ENCODE measurements at regions not wholly inside any gene's neighbourhood (a gene's known extent, or its start where the extent isn't known, plus 50 kb on each side); places are given as distances from the start of the nearest gene placed in this dataset.
A peak's percentile ranks its signal among the peaks of the same experiment; 100 is the strongest.

DNA sequence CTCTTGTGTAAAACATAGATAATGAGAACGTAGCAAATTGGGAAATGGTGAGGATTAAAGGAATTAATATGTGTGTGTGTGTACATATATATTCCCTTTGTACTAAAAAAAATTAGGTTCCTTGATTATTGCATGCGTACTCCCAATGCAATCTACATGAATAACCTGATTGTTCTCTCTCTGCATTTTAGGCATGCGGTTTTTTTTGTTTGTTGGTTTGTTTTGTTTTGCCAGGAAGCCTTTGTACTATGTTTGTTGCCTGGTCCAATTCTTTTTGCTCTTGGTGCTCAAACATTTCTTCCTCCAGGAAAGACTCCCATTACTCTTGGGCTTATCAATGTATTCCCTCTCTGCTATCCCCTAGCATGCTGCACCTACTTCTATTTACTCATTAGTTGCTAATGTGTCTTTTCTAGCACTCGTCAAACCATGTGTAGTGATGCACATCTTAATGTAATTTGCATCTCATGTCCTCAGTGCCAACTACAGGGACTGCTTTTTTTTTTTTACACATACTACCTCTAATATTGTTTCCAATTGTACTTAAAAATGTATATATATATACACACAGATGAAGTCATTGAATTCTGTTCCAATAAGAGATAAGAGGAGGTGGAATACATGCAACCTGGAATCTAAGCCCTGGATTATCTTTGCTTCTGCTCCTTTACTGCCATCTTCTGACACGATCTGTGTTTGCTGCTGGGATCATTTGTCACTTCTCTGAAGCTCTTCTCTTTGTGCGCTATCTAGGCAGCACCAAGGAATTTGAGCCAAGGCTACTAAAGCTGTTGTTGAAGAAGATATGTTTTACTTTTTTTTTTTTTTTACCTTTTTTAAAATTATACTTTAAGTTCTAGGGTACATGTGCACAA lies 197.2 kb upstream of the ANO3 start:
- peak; percentile 7 to 18 (median 12) for DNase-seq (ENCODE audit: low read depth in 4 of 4, low spot score in 3 of 4)

DNA sequence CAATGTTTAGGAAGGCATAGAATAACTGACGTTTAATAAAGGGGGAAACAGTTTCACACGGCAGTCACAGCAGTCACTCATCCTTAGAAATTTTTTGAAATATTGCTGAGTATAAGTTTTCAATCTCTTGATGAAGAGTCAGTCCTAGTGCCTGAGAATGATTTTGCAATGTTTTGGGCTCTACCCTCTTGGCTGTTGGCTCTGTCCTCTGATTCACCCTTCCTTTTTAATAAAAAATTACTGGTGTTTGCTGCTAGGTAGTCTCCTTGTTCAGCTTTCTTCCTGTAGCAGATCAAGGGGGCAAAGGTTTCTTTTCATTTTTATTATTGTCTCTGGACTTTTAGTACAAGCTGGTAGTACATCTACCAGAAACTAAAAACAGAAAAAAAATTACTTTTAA lies 194.3 kb upstream of the ANO3 start:
- no peak for DNase-seq (ENCODE audit: low read depth in 4 of 4, low spot score in 3 of 4)

DNA sequence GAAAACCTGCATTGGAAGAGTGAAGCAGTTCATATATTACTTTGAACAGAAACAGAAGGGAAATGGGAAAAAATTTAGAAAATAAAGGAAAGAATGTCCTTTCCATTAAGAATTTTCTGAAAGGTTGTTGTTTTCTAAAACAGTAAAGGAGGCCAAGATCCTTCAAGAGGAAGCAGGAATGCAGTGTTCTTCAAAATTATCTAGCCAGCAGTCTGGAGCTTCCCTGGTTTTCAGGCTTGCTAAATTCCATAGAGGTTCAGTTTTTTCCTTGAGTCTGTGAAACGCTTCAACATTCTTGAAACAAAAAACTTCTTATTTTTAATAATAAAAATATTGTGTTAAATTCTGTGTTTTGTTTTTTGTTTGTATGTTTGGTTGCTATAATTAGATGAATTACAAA lies 189.0 kb upstream of the ANO3 start:
- no peak for DNase-seq (ENCODE audit: low read depth in 4 of 4, low spot score in 3 of 4)

DNA sequence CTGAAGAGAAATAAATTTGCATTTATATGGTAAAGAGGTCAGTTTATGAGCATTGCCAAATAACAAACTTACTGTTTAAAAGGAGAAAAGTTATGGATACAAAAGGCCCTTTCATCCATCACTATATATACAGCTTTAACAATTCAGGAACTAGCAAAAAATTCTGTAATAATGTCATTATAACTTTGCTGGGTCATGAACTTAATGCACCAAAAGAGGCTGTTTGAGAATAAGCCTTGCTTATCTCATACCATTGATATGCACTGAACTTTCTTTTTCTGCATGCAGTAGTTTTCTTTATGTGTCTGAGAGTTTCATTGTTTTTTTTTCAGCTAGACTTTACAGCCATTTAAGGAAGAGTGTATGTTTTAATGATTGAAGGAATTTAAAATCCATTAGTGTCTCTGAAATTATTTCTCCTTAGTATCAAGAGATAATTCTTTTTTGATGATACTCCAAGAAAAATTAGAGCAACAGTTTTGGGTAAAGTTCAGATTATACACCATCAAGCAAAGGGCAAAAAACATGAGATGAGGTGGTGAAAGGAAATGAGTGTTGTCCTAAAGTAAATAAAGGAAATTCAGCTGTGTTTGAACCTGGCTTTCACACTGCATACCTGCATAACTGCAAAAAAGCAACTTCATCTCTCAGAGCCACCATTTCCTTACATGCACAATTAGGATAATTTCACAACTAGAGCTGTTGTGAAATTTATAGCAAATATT lies 188.2 kb upstream of the ANO3 start:
- no peak for DNase-seq (ENCODE audit: low read depth in 4 of 4, low spot score in 3 of 4)

DNA sequence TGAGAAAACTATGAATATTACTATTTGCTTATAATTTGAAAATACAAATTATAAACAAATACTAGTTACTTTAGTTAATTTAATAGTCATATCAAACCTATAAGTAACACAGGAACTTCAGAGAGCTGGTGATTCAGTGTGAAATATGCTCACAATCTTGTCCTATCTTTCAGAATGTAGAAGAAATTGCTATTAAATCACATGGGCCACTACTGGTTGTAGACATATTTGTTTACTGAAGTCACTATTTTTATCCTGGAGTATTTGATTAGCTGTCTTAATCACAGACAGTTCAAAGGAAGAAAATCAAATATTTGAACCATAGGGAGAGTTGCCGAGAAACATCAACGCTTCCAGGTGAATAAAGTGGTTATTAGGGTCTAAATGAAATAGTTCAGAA lies 187.6 kb upstream of the ANO3 start:
- no peak for DNase-seq (ENCODE audit: low read depth in 4 of 4, low spot score in 3 of 4)

DNA sequence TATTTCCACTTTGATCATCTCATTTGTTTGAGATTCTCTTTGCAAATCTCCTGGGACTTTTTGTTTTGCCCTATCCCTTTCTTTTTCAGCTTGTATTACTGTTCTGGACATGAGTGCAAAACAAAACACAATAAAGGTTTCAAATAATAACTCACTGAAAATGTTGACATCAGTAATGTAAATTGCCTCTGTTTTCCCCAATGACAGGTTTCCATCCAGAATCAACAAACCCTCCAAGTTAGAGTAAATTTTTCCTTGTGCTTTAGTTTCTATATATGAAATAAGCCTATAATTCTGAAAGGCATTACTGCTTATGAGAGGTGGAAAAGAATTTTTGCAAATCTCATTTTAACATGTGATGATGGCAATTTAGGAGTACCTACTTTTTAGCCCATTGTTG lies 187.0 kb upstream of the ANO3 start:
- no peak for DNase-seq (ENCODE audit: low read depth in 4 of 4, low spot score in 3 of 4)

DNA sequence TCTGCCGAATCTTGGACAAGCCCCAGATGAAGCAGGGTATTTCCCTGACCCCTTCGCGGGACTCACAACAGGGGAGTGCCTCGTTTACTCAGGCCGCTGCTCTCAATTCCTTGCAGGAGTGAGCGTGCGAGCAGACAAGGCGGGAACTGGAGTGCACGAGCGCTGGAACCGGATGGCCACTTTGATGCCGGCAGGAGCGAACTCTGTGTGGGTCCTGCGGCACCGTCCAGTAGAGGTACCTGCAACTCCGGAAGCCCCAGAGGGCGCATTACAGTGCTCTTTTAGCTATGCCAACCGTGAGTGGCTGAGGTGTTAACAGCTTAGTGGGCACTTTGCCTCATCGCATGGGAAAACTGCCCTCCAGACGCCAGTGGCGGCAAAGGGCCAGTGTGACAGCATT lies 182.3 kb upstream of the ANO3 start:
- DNase-seq (ENCODE audit: low read depth in 4 of 4, low spot score in 3 of 4), result no peak

DNA sequence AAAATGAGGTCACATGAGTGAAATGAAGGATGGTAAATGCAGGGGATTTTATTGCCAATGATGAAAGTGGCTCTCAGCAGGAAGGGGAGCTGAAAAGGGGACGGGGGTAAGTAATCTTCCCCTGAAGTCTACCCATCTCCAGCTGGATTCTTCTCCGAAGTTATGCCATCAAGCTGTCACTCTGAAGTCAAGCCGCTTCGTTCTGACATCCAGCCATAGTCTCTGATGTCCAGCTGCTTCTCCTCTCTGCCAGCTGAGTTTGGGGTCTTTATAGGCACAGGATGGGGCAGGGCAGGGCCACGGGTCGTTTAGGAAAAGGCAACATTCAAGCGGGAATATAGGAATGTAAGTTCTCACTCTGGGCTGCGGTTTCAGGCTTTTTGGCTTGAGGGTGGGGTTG lies 181.9 kb upstream of the ANO3 start:
- no peak for DNase-seq (ENCODE audit: low read depth in 4 of 4, low spot score in 3 of 4)

DNA sequence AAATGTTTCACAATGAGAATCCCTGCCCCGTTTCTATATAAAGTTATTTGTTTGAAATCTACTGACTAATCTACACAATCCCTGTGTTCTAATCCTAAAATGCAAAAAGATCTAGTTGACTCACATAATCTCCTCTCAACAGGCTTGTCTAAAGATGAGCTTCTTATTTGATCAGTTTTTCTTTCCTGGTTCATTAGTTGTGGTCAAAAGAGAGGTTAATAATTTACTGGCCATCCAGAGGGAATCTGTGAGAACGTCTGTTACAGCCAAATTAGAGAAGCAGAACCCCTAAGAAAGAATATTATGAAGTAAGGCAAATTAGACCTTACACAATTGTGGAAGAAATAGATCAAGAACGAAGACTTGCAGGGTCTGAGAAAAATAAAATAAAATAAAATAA lies 173.7 kb upstream of the ANO3 start:
- DNase-seq (ENCODE audit: low read depth in 4 of 4, low spot score in 3 of 4), result no peak

DNA sequence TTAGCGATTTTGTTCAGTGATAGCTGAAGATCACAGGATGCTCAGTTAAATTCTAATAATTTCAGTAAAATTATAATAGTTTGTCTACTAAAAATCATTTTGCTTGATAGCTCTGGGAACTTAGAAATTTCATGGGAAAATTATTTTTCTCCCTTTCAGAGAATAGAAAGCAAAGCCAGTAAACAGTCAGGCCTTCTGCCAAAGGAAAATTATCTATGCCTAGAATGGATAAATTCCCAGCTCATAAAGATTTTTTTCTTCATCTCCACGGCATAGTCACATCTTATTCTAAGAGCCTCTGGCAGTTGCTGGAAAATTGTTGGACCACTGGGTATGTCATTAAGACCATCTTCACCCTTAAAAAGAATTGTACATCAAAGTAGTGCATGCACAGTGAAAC lies 169.6 kb upstream of the ANO3 start:
- no peak for DNase-seq (ENCODE audit: low read depth in 4 of 4, low spot score in 3 of 4)

DNA sequence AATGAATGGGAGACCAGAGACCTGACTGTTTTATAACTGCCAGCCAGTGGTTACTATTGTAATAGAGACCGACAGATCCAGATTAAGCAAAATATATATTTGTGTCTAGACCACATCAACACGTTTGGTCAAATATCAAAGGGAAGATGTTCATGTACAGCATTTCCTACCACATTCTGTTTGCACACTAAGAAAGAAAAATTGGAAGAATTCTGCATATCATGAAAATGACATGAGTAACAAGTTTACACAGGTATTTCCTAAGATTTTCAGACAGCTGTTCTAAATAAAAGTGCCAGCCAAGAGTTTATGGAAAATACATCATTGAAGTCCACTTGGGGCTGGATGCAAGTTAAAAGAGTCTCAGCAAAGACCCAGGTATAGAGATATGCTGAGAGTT lies 145.5 kb upstream of the ANO3 start:
- no peak for DNase-seq (ENCODE audit: low read depth in 4 of 4, low spot score in 3 of 4)

DNA sequence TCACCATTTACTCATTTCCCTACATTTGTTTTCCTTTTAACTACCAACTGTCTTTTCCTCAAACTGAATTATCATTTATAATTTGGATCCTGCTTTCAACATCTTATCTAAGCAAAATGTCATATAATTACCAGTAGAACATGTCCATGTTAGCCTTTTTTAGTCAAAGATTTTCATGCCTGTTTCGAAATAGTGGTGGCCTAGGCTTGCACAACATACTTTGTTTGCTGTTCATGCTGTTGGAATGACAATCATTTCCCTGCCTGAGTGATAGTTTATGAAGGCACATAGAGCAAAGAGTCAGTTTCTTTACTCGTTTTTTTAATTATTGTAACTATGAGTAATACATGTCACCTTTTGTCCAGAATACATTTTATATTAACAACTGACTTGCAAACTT lies 144.3 kb upstream of the ANO3 start:
- DNase-seq (ENCODE audit: low read depth in 4 of 4, low spot score in 3 of 4), result no peak

DNA sequence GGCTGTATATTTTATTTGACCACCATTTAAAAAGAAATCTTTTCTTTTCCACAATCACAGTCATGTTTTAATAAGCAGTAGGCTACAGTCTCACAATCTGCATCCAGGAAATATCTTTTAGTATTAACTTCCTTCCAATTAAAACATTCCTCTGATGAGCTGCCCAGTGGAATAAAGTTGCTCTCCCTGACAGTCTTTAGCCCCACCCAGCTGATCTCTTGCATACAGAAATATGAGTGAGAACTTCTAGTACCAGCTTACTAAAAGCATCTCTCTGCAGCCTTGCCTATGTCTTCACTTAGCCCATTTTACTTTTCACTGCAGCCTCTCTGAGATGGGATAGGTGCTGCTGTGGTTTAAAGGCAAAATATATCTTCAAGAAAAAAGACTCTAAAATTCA lies 143.4 kb upstream of the ANO3 start:
- no peak for DNase-seq (ENCODE audit: low read depth in 4 of 4, low spot score in 3 of 4)

DNA sequence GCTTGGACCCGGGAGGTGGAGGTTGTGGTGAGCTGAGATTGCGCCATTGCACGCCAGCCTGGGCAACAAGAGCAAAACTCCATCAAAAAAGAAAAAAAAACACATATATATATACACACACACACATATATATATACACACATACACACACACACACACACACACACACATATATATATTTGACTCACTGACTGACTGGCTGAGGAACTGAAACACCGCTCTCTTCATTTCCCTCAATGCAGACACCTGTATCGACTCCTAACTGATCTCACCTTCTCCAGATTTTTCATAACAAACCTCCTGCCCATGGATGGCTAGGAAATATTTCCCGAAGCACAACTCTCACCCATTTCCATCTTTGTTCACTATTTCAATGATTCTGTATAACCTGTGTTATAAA lies 140.7 kb upstream of the ANO3 start:
- no peak for DNase-seq (ENCODE audit: low read depth in 4 of 4, low spot score in 3 of 4)

DNA sequence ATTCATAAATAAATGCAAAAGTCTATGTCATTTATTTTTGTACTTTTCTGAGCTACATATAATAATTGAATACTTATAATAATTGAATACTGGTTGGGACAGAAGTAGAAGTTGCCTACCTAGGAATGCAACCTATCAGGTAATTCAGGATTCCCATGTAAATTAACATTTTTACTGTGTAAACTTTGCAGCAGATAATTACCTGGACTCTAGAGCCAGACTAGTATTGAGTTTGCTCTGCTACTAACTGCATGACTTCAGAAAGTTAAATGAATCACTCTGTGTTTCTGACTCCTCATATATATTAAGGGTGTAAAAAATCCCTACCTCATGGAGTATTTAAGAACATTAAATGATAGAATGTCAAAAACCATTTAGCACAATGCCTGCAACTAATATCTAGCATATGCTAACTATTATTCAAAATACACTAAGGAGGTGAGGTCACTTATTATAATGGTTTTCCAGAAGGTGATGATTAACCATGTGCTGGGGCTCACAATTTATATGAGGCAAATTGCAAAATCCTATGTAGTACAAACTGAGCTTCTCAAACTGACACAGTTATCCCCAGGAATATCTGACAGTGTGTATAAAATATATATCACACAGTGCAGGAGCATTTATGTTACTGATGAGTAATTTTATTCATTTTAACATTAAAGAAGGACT lies 138.1 kb upstream of the ANO3 start:
- DNase-seq (ENCODE audit: low read depth in 4 of 4, low spot score in 3 of 4), result peak; percentile 12 to 49 (median 39)

DNA sequence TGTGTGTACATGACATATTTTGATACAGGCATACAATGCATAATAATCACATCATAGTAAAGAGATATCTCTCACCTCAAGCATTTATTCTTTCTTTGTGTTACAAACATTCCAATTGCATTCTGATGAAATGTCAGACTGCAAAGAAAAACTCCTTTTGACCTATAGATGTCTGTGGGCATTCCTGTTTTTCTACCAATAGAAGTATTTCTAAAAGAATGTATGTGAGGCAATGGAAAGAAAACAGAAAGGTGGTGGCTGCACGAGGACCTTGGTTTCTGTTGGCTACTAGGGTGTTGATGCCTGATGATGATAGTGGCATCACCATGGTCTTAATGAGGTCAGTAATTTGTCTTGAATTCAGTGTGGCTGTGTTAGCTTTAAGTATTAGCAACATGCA lies 137.0 kb upstream of the ANO3 start:
- DNase-seq (ENCODE audit: low read depth in 4 of 4, low spot score in 3 of 4), result no peak

DNA sequence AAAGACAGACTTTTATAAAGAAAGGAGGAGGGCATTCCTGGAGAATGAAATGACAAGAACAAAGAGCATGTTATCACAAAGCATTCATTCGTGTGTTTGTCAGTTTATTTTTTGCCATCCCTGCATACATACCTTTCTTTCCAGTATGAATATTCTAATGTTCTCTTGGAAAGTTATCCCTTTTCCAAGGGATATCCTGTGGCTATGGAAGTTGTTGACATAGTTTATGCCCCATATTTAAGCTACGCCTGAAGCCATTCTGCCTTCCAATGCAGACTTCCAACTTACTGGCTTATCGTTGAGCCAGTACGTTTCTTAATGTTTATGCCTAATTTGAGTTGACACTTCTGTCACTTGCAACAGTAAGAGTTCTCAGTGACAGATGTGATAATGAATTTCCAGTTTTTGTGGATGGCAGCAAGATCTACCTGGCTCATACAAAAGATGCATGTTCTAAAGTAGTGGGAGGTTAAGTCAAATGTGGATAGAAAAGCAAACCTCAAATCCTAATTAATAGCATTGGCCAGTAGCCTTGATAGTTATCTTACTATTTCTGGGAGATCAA lies 133.3 kb upstream of the ANO3 start:
- DNase-seq (ENCODE audit: low read depth in 4 of 4, low spot score in 3 of 4), result no peak

DNA sequence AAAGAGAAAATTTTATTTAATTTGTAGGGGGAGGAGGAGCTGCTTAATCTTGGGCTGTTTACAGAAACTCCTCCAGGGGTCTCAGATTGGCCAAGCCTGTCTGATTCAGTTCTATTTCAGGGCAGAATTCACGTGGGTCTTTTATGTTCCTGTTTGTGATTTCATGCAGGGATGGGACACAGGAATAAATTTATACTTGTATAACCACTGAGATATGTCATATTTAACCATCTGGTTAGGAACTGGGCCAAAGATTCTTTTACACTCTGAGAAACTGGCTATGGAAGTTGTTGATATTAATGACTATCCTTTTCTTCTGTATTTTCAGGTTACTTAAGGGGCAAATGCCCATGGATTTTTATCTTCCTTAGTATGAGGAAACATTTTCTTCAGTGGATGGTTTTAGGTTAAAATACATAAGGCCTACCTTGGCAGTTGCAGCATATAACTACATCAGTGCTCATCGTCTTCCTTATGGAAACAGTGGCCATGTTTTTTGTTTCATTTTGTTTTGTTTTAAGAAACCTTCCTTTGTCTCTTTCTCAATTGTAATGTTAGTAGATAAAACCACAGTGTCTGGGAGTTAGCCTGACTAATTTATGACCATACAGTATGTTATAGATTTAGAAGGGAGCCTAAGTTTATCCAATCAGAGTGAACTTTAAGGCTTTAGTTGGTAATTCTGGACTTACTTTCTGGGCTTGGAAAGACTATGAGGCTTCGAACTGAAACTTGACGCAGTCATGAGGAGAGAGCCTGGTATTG lies 132.4 kb upstream of the ANO3 start:
- no peak for DNase-seq (ENCODE audit: low read depth in 4 of 4, low spot score in 3 of 4)

DNA sequence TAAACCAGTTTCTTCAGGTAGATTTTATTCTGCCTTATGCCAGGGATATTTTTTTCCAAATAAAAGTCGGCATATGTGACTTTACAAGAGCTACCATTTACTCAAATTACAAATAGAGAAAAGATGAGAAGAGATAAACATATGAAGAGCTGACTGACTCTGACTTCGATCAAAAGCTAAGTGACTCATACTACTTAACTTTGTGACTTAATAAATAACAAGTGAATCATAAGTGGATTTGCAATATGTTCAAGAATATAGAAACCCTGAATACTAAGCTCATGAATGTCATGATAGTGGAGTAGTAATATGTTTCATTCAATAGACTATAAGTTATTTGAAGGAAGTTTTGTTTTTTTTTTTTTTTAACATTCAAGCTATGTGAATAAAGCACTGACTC lies 130.5 kb upstream of the ANO3 start:
- DNase-seq (ENCODE audit: low read depth in 4 of 4, low spot score in 3 of 4), result no peak

DNA sequence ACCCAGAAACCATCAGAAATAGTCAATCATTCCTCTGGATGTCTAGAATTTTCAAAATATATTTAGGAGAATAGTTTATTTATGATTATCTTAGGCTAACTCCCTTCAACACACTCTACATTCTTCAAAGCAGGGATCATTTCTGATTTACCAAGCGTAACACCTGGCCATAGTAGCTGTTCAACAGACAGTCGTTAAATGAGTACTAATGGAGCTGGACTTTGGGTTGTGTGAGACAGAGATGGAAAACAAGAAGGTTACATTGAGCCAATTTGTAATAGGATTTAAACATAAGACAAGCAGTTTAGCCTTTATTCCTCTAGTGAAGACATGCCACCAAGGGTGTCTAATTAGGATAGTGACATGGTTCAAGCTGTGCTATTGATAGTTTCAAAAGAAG lies 129.2 kb upstream of the ANO3 start:
- DNase-seq (ENCODE audit: low read depth in 4 of 4, low spot score in 3 of 4), result no peak

DNA sequence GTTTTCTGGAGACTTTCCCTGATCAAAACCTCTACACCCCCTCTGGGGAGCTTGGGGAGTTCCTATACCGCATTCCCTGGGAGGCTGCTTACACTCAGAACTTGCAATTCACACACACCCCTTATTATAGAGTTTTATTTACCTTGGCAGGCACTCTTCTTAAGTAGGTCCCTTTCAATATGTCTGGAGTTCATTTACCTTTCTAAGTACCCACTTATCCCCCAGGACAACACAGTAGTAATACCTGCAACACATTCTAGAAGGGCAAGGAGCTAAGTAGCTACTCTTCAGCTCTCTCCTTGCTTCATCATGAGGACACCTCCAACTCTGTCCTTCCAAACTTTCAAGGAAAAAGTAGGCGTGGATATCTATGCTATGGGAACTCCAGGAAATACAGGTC lies 127.8 kb upstream of the ANO3 start:
- DNase-seq (ENCODE audit: low read depth in 4 of 4, low spot score in 3 of 4), result no peak
